Inferior parietal cortex (tissue), 1 donor: ENCODE measurements at regions not wholly inside any gene's neighbourhood (a gene's known extent, or its start where the extent isn't known, plus 50 kb on each side); places are given as distances from the start of the nearest gene placed in this dataset.

Source experiments
- DNase-seq: peaks from one replicate; pipeline ENCODE4 v3.0.0-alpha.2; 2016; ENCODE audit errors: extremely low spot score

GRCh38 chr9:86531273-86531970, 177.2 kb upstream of the TUT7 start:
- DNase-seq, result no peak

GRCh38 chr9:86529496-86530275, 175.5 kb upstream of the TUT7 start:
- DNase-seq, result no peak

GRCh38 chr9:86526021-86526420, 171.8 kb upstream of the TUT7 start:
- DNase-seq, result no peak

- DNase-seq, result no peak
Measured at GRCh38 chr9:86525182-86525581, 171.0 kb upstream of the TUT7 start.

- DNase-seq, result no peak
Measured at GRCh38 chr9:86521977-86522376, 167.8 kb upstream of the TUT7 start.

- no peak for DNase-seq
Measured at GRCh38 chr9:86521322-86521721, 167.1 kb upstream of the TUT7 start.

GRCh38 chr9:86519066-86519615, 164.9 kb upstream of the TUT7 start:
- no peak for DNase-seq

GRCh38 chr9:86517475-86517874, 163.3 kb upstream of the TUT7 start:
- DNase-seq, result no peak

- DNase-seq, result no peak
Measured at GRCh38 chr9:86516564-86516963, 162.4 kb upstream of the TUT7 start.

- no peak for DNase-seq
Measured at GRCh38 chr9:86515221-86515620, 161.0 kb upstream of the TUT7 start.

- DNase-seq, result no peak
Measured at GRCh38 chr9:86513429-86513828, 159.2 kb upstream of the TUT7 start.

- DNase-seq, result no peak
Measured at GRCh38 chr9:86512929-86513328, 158.7 kb upstream of the TUT7 start.

GRCh38 chr9:86511614-86512360, 157.6 kb upstream of the TUT7 start:
- DNase-seq, result no peak

GRCh38 chr9:86508208-86508903, 154.1 kb upstream of the TUT7 start:
- no peak for DNase-seq

- DNase-seq, result no peak
Measured at GRCh38 chr9:86507212-86507630, 153.0 kb upstream of the TUT7 start.

GRCh38 chr9:86503942-86504341, 149.7 kb upstream of the TUT7 start:
- DNase-seq, result no peak

GRCh38 chr9:86503314-86503713, 149.1 kb upstream of the TUT7 start:
- DNase-seq, result no peak

GRCh38 chr9:86500667-86501435, 146.6 kb upstream of the TUT7 start:
- DNase-seq, result no peak

- no peak for DNase-seq
Measured at GRCh38 chr9:86500031-86500430, 145.8 kb upstream of the TUT7 start.

- DNase-seq, result no peak
Measured at GRCh38 chr9:86494644-86495111, 140.5 kb upstream of the TUT7 start.
